ENCODE measurements at regions not wholly inside any gene's neighbourhood (a gene's known extent, or its start where the extent isn't known, plus 50 kb on each side); places are given as distances from the start of the nearest gene placed in this dataset.

GRCh38 chr1:5711956-5712645, 280.1 kb downstream of the NPHP4 start:
- ATAC-seq: no peak

GRCh38 chr1:5711079-5711478, 281.1 kb downstream of the NPHP4 start:
- ATAC-seq: no peak

- ATAC-seq: no peak
Observed at GRCh38 chr1:5709976-5710375, 282.2 kb downstream of the NPHP4 start.

- ATAC-seq: no peak
Observed at GRCh38 chr1:5709461-5709975, 282.7 kb downstream of the NPHP4 start.

- no peak for ATAC-seq
Observed at GRCh38 chr1:5708346-5709245, 283.6 kb downstream of the NPHP4 start.

GRCh38 chr1:5707566-5708345, 284.5 kb downstream of the NPHP4 start:
- no peak for ATAC-seq

- no peak for ATAC-seq
Observed at GRCh38 chr1:5706239-5706638, 286.0 kb downstream of the NPHP4 start.

- ATAC-seq: no peak
Observed at GRCh38 chr1:5705751-5706150, 286.5 kb downstream of the NPHP4 start.

GRCh38 chr1:5704561-5705514, 287.4 kb downstream of the NPHP4 start:
- no peak for ATAC-seq

GRCh38 chr1:5701642-5702041, 290.6 kb downstream of the NPHP4 start:
- no peak for ATAC-seq

GRCh38 chr1:5693568-5693967, 298.7 kb downstream of the NPHP4 start:
- no peak for ATAC-seq

GRCh38 chr1:5692664-5693063, 299.6 kb downstream of the NPHP4 start:
- no peak for ATAC-seq

GRCh38 chr1:5691795-5692509, 300.3 kb downstream of the NPHP4 start:
- no peak for ATAC-seq

- ATAC-seq: no peak
Observed at GRCh38 chr1:5690898-5691297, 301.3 kb downstream of the NPHP4 start.

GRCh38 chr1:5690291-5690690, 301.9 kb downstream of the NPHP4 start:
- ATAC-seq: no peak

GRCh38 chr1:5688081-5689077, 303.8 kb downstream of the NPHP4 start:
- ATAC-seq: no peak

- no peak for ATAC-seq
Observed at GRCh38 chr1:5686925-5687706, 305.1 kb downstream of the NPHP4 start.

GRCh38 chr1:5686195-5686594, 306.0 kb downstream of the NPHP4 start:
- ATAC-seq: no peak

GRCh38 chr1:5685446-5686040, 306.7 kb downstream of the NPHP4 start:
- ATAC-seq: no peak
